HepG2 (cell line): ENCODE measurements at regions not wholly inside any gene's neighbourhood (a gene's known extent, or its start where the extent isn't known, plus 50 kb on each side); places are given as distances from the start of the nearest gene placed in this dataset.

ENCODE experiments used
- ATAC-seq: fragments of 200-7000 bp; cut with Tn5 transposase; 3 replicates; pipeline ENCODE4 v1.9.1; 2020; ENCODE audit warnings: mild to moderate bottlenecking, moderate library complexity
- BruUV-seq: library from RNA; stranded (reverse); fragments of 400-500 nt; replicated peaks from 2 replicates; lab custom pipeline; 2021; lab: Mats Ljungman, UMichigan
- CTCF ChIA-PET: fragments of 300-600 bp; formaldehyde crosslinking; extraction: SDS; loops from one replicate; lab custom pipeline; 2021; ENCODE audit warnings: low total read pairs, inconsistent platforms, low intra/inter-chr PET ratio; lab: Yijun Ruan, JAX
- POLR2A ChIA-PET: fragments of 350-600 bp; sonication (Branson Sonifier 250); formaldehyde crosslinking; loops from one replicate; lab custom pipeline; 2020; ENCODE audit warnings: antibody characterized with exemption, inconsistent platforms; lab: Yijun Ruan, JAX
- DNase-seq: peaks from one replicate; pipeline ENCODE4 v3.0.0-alpha.2; 2015; ENCODE audit warnings: low spot score
- FAIRE-seq: peaks from 3 replicates; lab custom pipeline; 2011; peaks lifted over from hg19 to GRCh38; lab: Jason Lieb, UNC
- H2AFZ ChIP-seq: one replicate; pipeline ENCODE4 v1.6.1; 2011; ENCODE audit warnings: low read length, inconsistent platforms
- H3K27ac ChIP-seq: fragments of 300-600 bp; 3 replicates; pipeline ENCODE4 v1.8.0; 2011; ENCODE audit warnings: mixed run types, mild to moderate bottlenecking, mixed read lengths, low read length, inconsistent platforms; ENCODE audit not compliant: insufficient read depth; ENCODE audit errors: extremely low read length
- H3K27me3 ChIP-seq, 2 experiments: fragments of 200-600 bp in 1 of 2; 2 replicates in 1 of 2; 3 replicates in 1 of 2; pipeline versions ENCODE4 v1.6.0 to v1.8.0; 2011; ENCODE audit warnings: low read length in 2 of 2, mild to moderate bottlenecking in 2 of 2, moderate library complexity in 2 of 2, inconsistent platforms in 1 of 2; ENCODE audit not compliant: insufficient read depth in 2 of 2, control insufficient read depth in 1 of 2
- H3K36me3 ChIP-seq, 2 experiments: fragments of 200-600 bp in 1 of 2; replicated peaks in 1 of 2; 2 replicates in 1 of 2; 3 replicates in 1 of 2; pipeline versions ENCODE4 v1.5.1 to v1.8.0; 2011; ENCODE audit warnings: low read length in 2 of 2, inconsistent platforms in 1 of 2; ENCODE audit not compliant: insufficient read depth in 2 of 2, control insufficient read depth in 1 of 2
- H3K4me1 ChIP-seq: 2 replicates; pipeline ENCODE4 v1.5.1; 2012; ENCODE audit warnings: low read length, inconsistent platforms; ENCODE audit not compliant: insufficient read depth
- H3K4me2 ChIP-seq: 2 replicates; pipeline ENCODE4 v1.6.0; 2011; ENCODE audit warnings: low read depth, low read length, inconsistent platforms
- H3K4me3 ChIP-seq, 3 experiments: fragments of 200-600 bp in 1 of 3; sonication (generic), shearing (Covaris generic) in 1 of 3; replicated peaks in 1 of 3; 2 replicates each; pipeline ENCODE4 v1.5.1; 2011 to 2016; ENCODE audit warnings: low read length in 3 of 3, inconsistent platforms in 2 of 3, low read depth in 2 of 3, mild to moderate bottlenecking in 2 of 3, control low read depth in 1 of 3, mixed read lengths in 1 of 3; ENCODE audit not compliant: insufficient read depth in 1 of 3
- H3K79me2 ChIP-seq: one replicate; pipeline ENCODE4 v1.6.1; 2011; ENCODE audit warnings: low read length, inconsistent platforms; ENCODE audit not compliant: insufficient read depth
- H3K9ac ChIP-seq: 2 replicates; pipeline ENCODE4 v1.6.0; 2011; ENCODE audit warnings: mild to moderate bottlenecking, low read depth, low read length, inconsistent platforms; ENCODE audit not compliant: insufficient read depth
- H3K9me3 ChIP-seq: 2 replicates; pipeline ENCODE4 v1.5.1; 2012; ENCODE audit warnings: mild to moderate bottlenecking, low read length
- H4K20me1 ChIP-seq: 2 replicates; pipeline ENCODE4 v1.6.0; 2011; ENCODE audit warnings: inconsistent platforms, mild to moderate bottlenecking, low read length, moderate library complexity; ENCODE audit not compliant: insufficient read depth
- CCAR2 ChIP-seq: fragments of 200-400 bp; formaldehyde crosslinking; optimal IDR thresholded peaks from 2 replicates; pipeline ENCODE3; 2018; ENCODE audit warnings: low read depth, mild to moderate bottlenecking, low read length, moderate library complexity
- DNMT3B ChIP-seq: conservative IDR thresholded peaks from 2 replicates; pipeline ENCODE4 v1.6.1; 2016; ENCODE audit warnings: missing biosample characterization, control low read depth
- ETV5 ChIP-seq: IDR thresholded peaks from 2 replicates; pipeline ENCODE4 v1.6.1; 2018; ENCODE audit warnings: missing biosample characterization, missing genetic modification reagents, inconsistent platforms, borderline replicate concordance
- GABPB1 ChIP-seq: IDR thresholded peaks from 2 replicates; pipeline ENCODE4 v1.6.1; 2016; ENCODE audit warnings: mild to moderate bottlenecking, missing genetic modification reagents, moderate library complexity, missing compliant biosample characterization
- GMEB1 ChIP-seq: sonication (generic); formaldehyde crosslinking; IDR thresholded peaks from 2 replicates; pipeline ENCODE4 v1.5.1; 2020; ENCODE audit warnings: missing genetic modification reagents, mild to moderate bottlenecking, borderline replicate concordance
- MAFK ChIP-seq, 2 experiments: IDR thresholded peaks in 1 of 2; conservative IDR thresholded peaks in 1 of 2; 2 replicates each; pipeline ENCODE4 v1.6.1; 2011; ENCODE audit warnings: improper control_type of control experiment in 2 of 2, low read length in 2 of 2
- MEF2D ChIP-seq: sonication (generic); formaldehyde crosslinking; IDR thresholded peaks from 2 replicates; pipeline ENCODE4 v1.5.1; 2020; ENCODE audit warnings: mild to moderate bottlenecking, missing genetic modification reagents
- PLRG1 ChIP-seq: fragments of 450-650 bp; conservative IDR thresholded peaks from 2 replicates; pipeline ENCODE4 v1.6.1; 2016
- POGZ ChIP-seq: sonication (generic); formaldehyde crosslinking; IDR thresholded peaks from 2 replicates; pipeline ENCODE4 v1.4.0; 2020; ENCODE audit warnings: mild to moderate bottlenecking, missing genetic modification reagents
- RARA ChIP-seq: IDR thresholded peaks from 2 replicates; pipeline ENCODE4 v1.6.1; 2016; ENCODE audit warnings: missing genetic modification reagents, missing compliant biosample characterization
- RXRB ChIP-seq: IDR thresholded peaks from 2 replicates; pipeline ENCODE4 v1.6.1; 2016; ENCODE audit warnings: borderline replicate concordance, missing genetic modification reagents, missing compliant biosample characterization
- ZEB1 ChIP-seq: IDR thresholded peaks from 2 replicates; pipeline ENCODE4 v1.6.1; 2012; ENCODE audit warnings: mild to moderate bottlenecking, low read depth, inconsistent platforms; ENCODE audit not compliant: insufficient replicate concordance
- ZNF260 ChIP-seq: sonication (generic); formaldehyde crosslinking; IDR thresholded peaks from 2 replicates; pipeline ENCODE4 v1.4.0; 2020; ENCODE audit warnings: missing genetic modification reagents, low read depth, mild to moderate bottlenecking, borderline replicate concordance
- ZNF317 ChIP-seq: sonication (generic); formaldehyde crosslinking; IDR thresholded peaks from 2 replicates; pipeline ENCODE4 v1.5.0; 2020; ENCODE audit warnings: mild to moderate bottlenecking, missing genetic modification reagents
- ZNF451 ChIP-seq: sonication (generic); formaldehyde crosslinking; IDR thresholded peaks from 2 replicates; pipeline ENCODE4 v1.5.0; 2020; ENCODE audit warnings: mild to moderate bottlenecking, missing genetic modification reagents
- ZNF670 ChIP-seq: sonication (generic); formaldehyde crosslinking; IDR thresholded peaks from 2 replicates; pipeline ENCODE4 v1.8.0; 2022; ENCODE audit warnings: mild to moderate bottlenecking, missing genetic modification reagents, borderline replicate concordance
- ZNF737 ChIP-seq: sonication (generic); formaldehyde crosslinking; IDR thresholded peaks from 2 replicates; pipeline ENCODE4 v1.5.0; 2020; ENCODE audit warnings: missing genetic modification reagents, mild to moderate bottlenecking, borderline replicate concordance
- ZNF747 ChIP-seq: sonication (generic); formaldehyde crosslinking; IDR thresholded peaks from 2 replicates; pipeline ENCODE4 v1.8.1; 2023; ENCODE audit warnings: missing genetic modification reagents, mild to moderate bottlenecking, borderline replicate concordance
- in situ Hi-C: cut with HindIII; loops from 2 replicates; pipeline ENCODE4 v1.10.0; 2017; ENCODE audit warnings: low pct_unique_long_range_greater_than_20kb; ENCODE audit not compliant: extremely low pct_ligation_motif_present
- intact Hi-C: fragments of 100-400 bp; cut with micrococcal nuclease; formaldehyde crosslinking; loops from one replicate; pipeline ENCODE4 v1.10.0; 2022; ENCODE audit not compliant: unreplicated experiment
- TF ChIP-seq, protein P1 (sequence below): sonication (generic); formaldehyde crosslinking; IDR thresholded peaks from 2 replicates; pipeline ENCODE4 v1.5.1; 2020; ENCODE audit warnings: mild to moderate bottlenecking, missing genetic modification reagents
- TF ChIP-seq, protein P2 (sequence below): IDR thresholded peaks from 2 replicates; pipeline ENCODE4 v1.6.1; 2016; ENCODE audit warnings: low read depth

- no peak for TF ChIP-seq GMEB1 (CRISPR knock-in tag)
- no peak for TF ChIP-seq ZNF747 (CRISPR knock-in tag)
Measured at GRCh38 chr1:103194984-103195383, 86.7 kb upstream of the COL11A1 start (continued).

DNA sequence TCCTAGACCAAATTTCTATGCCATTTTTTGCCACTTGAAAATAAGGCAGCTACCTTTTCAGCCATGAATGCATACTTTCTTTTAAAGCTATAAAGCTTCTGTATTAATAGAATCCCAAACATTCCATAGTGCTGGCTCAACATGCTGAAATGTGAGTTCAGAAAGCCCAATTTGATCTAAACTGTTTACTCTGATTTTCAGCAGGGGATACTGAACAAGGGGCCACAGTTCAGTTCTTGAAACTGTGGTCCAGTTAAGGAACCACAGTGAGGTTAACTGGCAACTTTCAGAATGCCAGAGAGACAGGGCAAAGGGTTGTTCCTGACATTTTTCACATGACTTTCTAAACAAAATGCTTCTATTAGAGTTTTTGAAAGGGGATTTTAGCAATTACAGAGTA, 85.7 kb upstream of the COL11A1 start:
- no peak for DNase-seq
- POLR2A ChIA-PET: no interaction called here
- no peaks in the 10 kb centered on the region for H3K4me1 ChIP-seq
- TF ChIP-seq, protein P1, sequence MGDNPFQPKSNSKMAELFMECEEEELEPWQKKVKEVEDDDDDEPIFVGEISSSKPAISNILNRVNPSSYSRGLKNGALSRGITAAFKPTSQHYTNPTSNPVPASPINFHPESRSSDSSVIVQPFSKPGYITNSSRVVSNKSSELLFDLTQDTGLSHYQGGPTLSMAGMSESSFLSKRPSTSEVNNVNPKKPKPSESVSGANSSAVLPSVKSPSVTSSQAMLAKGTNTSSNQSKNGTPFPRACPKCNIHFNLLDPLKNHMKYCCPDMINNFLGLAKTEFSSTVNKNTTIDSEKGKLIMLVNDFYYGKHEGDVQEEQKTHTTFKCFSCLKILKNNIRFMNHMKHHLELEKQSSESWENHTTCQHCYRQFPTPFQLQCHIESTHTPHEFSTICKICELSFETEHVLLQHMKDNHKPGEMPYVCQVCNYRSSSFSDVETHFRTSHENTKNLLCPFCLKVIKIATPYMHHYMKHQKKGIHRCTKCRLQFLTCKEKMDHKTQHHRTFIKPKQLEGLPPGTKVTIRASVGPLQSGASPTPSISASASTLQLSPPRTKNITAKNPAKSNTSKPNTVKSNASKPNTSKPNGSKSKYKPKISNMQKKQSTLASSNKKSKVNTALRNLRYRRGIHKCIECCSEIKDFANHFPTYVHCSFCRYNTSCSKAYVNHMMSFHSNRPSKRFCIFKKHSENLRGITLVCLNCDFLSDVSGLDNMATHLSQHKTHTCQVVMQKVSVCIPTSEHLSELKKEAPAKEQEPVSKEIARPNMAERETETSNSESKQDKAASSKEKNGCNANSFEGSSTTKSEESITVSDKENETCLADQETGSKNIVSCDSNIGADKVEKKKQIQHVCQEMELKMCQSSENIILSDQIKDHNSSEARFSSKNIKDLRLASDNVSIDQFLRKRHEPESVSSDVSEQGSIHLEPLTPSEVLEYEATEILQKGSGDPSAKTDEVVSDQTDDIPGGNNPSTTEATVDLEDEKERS (CRISPR knock-in tag): no peak
- TF ChIP-seq ZNF260 (CRISPR knock-in tag) (no peak), GABPB1 (CRISPR knock-in tag) (no peak), MAFK (conservative IDR thresholded peaks at IDR 0.05 in 1 of 2, IDR thresholded peaks at IDR 0.05 in 1 of 2; ENCODE audit: low read length in 2 of 2) (no peak), ZNF737 (CRISPR knock-in tag) (no peak), ZNF670 (CRISPR knock-in tag) (no peak), MEF2D (CRISPR knock-in tag) (no peak), ETV5 (CRISPR knock-in tag) (no peak), POGZ (CRISPR knock-in tag) (no peak), PLRG1 (no peak), ZEB1 (no peak), CCAR2 (no peak), DNMT3B (no peak), RARA (CRISPR knock-in tag) (no peak), ZNF451 (CRISPR knock-in tag) (no peak), RXRB (CRISPR knock-in tag) (no peak), ZNF317 (CRISPR knock-in tag) (no peak)
- TF ChIP-seq, protein P2, sequence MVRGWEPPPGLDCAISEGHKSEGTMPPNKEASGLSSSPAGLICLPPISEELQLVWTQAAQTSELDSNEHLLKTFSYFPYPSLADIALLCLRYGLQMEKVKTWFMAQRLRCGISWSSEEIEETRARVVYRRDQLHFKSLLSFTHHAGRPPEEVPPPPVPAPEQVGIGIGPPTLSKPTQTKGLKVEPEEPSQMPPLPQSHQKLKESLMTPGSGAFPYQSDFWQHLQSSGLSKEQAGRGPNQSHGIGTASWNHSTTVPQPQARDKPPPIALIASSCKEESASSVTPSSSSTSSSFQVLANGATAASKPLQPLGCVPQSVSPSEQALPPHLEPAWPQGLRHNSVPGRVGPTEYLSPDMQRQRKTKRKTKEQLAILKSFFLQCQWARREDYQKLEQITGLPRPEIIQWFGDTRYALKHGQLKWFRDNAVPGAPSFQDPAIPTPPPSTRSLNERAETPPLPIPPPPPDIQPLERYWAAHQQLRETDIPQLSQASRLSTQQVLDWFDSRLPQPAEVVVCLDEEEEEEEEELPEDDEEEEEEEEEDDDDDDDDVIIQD (CRISPR knock-in tag): no peak

More for the DNA sequence above, 85.7 kb upstream of the COL11A1 start:
- Histone ChIP-seq H2AFZ (no peak overlapping the region), H3K4me3 (no peak overlapping the region), H3K9ac (no peak overlapping the region), H3K27me3 (no peaks in the 10 kb centered on the region), H3K79me2 (no peaks in the 10 kb centered on the region), H4K20me1 (no peaks in the 10 kb centered on the region), H3K27ac (no peak overlapping the region), H3K4me2 (no peak overlapping the region), H3K9me3 (no peaks in the 10 kb centered on the region), H3K36me3 (no peaks in the 10 kb centered on the region)
- no peak for FAIRE-seq
- ATAC-seq: no peak
- intact Hi-C loops (no loop called here), in situ Hi-C loops (no loop called here)
- CTCF ChIA-PET: no interaction called here
- BruUV-seq: no TSS peak
